Neural progenitor cell (in vitro differentiated cells): ENCODE measurements at regions not wholly inside any gene's neighbourhood (a gene's known extent, or its start where the extent isn't known, plus 50 kb on each side); places are given as distances from the start of the nearest gene placed in this dataset.

Experiments used
- DNase-seq: peaks from one replicate; pipeline ENCODE4 v3.0.0-alpha.2; 2016; ENCODE audit warnings: low spot score
- H2AFZ ChIP-seq: fragments of 200-600 bp; sonication (generic); replicated peaks from 2 replicates; pipeline ENCODE4 v1.6.1; 2016; ENCODE audit warnings: antibody characterized with exemption
- H3F3A ChIP-seq: fragments of 200-600 bp; sonication (generic); 2 replicates; pipeline ENCODE4 v1.6.1; 2016; ENCODE audit warnings: antibody characterized with exemption, low read depth
- H3K27ac ChIP-seq: fragments of 200-600 bp; sonication (generic); 2 replicates; pipeline ENCODE4 v1.5.1; 2016; ENCODE audit warnings: mild to moderate bottlenecking
- H3K27me3 ChIP-seq: fragments of 200-600 bp; sonication (generic); 2 replicates; pipeline ENCODE4 v1.6.1; 2016; ENCODE audit warnings: mild to moderate bottlenecking, moderate library complexity
- H3K36me3 ChIP-seq: fragments of 200-600 bp; sonication (generic); 2 replicates; pipeline ENCODE4 v1.5.1; 2016
- H3K4me1 ChIP-seq: fragments of 200-600 bp; sonication (generic); 2 replicates; pipeline ENCODE4 v1.6.1; 2016; ENCODE audit warnings: mixed run types
- H3K4me2 ChIP-seq: fragments of 200-600 bp; sonication (generic); 2 replicates; pipeline ENCODE4 v1.6.1; 2016
- H3K4me3 ChIP-seq: fragments of 200-600 bp; sonication (generic); 2 replicates; pipeline ENCODE4 v1.5.1; 2016
- H3K79me2 ChIP-seq: fragments of 200-600 bp; sonication (generic); 2 replicates; pipeline ENCODE4 v1.6.1; 2016; ENCODE audit warnings: low read depth
- H3K9ac ChIP-seq: fragments of 200-600 bp; sonication (generic); 2 replicates; pipeline ENCODE4 v1.6.1; 2016
- H3K9me3 ChIP-seq: fragments of 200-600 bp; sonication (generic); 2 replicates; pipeline ENCODE4 v1.5.1; 2016; ENCODE audit warnings: low read depth
- H4K20me1 ChIP-seq: fragments of 200-600 bp; sonication (generic); 2 replicates; pipeline ENCODE4 v1.6.1; 2016; ENCODE audit warnings: low read depth
- H3K27ac Mint-ChIP-seq: 3 replicates; pipeline ENCODE4 v1.8.0; 2021; ENCODE audit warnings: mixed read lengths
- H3K27me3 Mint-ChIP-seq: 2 replicates; pipeline ENCODE4 v1.8.0; 2022; ENCODE audit warnings: low read depth, mild to moderate bottlenecking, inconsistent platforms, moderate library complexity, mixed read lengths; ENCODE audit not compliant: insufficient read depth
- H3K36me3 Mint-ChIP-seq: 3 replicates; pipeline ENCODE4 v1.8.0; 2021; ENCODE audit warnings: mixed read lengths
- H3K4me1 Mint-ChIP-seq: 3 replicates; pipeline ENCODE4 v1.8.0; 2021; ENCODE audit warnings: mixed read lengths
- H3K4me3 Mint-ChIP-seq: 3 replicates; pipeline ENCODE4 v1.8.0; 2021; ENCODE audit warnings: mild to moderate bottlenecking, moderate library complexity, mixed read lengths
- H3K9me3 Mint-ChIP-seq: 3 replicates; pipeline ENCODE4 v1.8.0; 2020; ENCODE audit warnings: mixed read lengths
- EZH2 ChIP-seq: fragments of 200-600 bp; sonication (generic); IDR thresholded peaks from 2 replicates; pipeline ENCODE4 v1.6.1; 2017; ENCODE audit warnings: antibody characterized with exemption, mild to moderate bottlenecking, moderate library complexity
- EZH2phosphoT487 ChIP-seq: fragments of 200-600 bp; sonication (generic); IDR thresholded peaks from 2 replicates; pipeline ENCODE4 v1.6.1; 2017; ENCODE audit warnings: antibody characterized with exemption
- TF ChIP-seq, protein P1 (sequence below): fragments of 200-600 bp; sonication (generic); IDR thresholded peaks from 2 replicates; pipeline ENCODE4 v1.5.1; 2017; ENCODE audit warnings: antibody characterized with exemption, mild to moderate bottlenecking

DNA sequence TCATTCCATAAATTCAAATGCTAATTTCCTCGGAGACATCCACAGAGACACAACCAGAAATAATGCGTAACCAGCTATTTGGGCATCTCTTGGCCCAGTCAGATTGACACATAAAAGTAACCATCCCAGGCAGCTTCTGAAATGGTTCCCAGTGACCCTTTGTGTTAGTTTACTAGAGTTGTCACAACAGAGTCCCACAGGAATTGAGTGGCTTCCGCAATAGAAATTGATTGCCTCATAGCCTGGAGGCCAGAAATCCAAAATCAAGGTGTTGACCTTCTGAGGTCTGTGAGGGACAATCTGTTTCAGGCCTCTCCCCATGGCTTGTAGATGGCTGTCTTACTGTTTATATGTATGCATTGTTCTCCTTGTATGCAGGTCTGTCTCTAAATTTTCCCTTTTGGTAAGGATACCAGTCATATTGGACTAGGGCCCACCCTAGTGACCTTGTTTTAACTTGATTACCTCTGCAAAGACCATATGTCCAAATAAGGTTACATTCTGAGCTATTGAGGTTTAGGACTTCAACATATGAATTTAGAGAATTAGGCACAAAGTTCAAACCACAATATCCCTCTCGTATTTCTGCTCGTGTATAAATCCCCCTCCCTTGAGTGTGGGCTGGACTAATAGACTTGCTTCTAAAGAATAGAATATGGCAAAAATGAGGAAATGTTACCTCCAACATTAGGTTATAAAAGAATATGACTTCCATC lies 78.2 kb upstream of the FGGY start:
- H3K9ac ChIP-seq, result no peak overlapping the region
- no peaks in the 10 kb centered on the region for H3K4me1 Mint-ChIP-seq
- peaks cover 8% of the 10 kb centered on the region for H3K27me3 Mint-ChIP-seq
- no peaks in the 10 kb centered on the region for H3K9me3 ChIP-seq
- H3F3A ChIP-seq, result no peaks in the 10 kb centered on the region
- no peaks in the 10 kb centered on the region for H3K36me3 ChIP-seq
- H3K27ac Mint-ChIP-seq, result no peak overlapping the region
- TF ChIP-seq, protein P1, sequence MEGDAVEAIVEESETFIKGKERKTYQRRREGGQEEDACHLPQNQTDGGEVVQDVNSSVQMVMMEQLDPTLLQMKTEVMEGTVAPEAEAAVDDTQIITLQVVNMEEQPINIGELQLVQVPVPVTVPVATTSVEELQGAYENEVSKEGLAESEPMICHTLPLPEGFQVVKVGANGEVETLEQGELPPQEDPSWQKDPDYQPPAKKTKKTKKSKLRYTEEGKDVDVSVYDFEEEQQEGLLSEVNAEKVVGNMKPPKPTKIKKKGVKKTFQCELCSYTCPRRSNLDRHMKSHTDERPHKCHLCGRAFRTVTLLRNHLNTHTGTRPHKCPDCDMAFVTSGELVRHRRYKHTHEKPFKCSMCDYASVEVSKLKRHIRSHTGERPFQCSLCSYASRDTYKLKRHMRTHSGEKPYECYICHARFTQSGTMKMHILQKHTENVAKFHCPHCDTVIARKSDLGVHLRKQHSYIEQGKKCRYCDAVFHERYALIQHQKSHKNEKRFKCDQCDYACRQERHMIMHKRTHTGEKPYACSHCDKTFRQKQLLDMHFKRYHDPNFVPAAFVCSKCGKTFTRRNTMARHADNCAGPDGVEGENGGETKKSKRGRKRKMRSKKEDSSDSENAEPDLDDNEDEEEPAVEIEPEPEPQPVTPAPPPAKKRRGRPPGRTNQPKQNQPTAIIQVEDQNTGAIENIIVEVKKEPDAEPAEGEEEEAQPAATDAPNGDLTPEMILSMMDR, result no peak
- TF ChIP-seq EZH2phosphoT487, result no peak
- no peak for TF ChIP-seq EZH2
- H3K79me2 ChIP-seq, result no peaks in the 10 kb centered on the region
- H3K4me3 ChIP-seq, result no peak overlapping the region
- no peaks in the 10 kb centered on the region for H3K4me1 ChIP-seq
- no peaks in the 10 kb centered on the region for H3K27me3 ChIP-seq
- H2AFZ ChIP-seq, result no peak overlapping the region
- H3K27ac ChIP-seq, result no peak overlapping the region
- no peak overlapping the region for H3K4me3 Mint-ChIP-seq
- no peak overlapping the region for H3K4me2 ChIP-seq
- H3K9me3 Mint-ChIP-seq, result peaks cover 9% of the 10 kb centered on the region
- no peak for DNase-seq
- H3K36me3 Mint-ChIP-seq, result no peaks in the 10 kb centered on the region
- no peaks in the 10 kb centered on the region for H4K20me1 ChIP-seq

GRCh38 chr1:59219916-59220315 lies 77.0 kb upstream of the FGGY start:
- Histone ChIP-seq H4K20me1 (no peaks in the 10 kb centered on the region), H3K4me2 (no peak overlapping the region), H3F3A (no peaks in the 10 kb centered on the region), H3K4me3 (no peak overlapping the region), H3K36me3 (no peaks in the 10 kb centered on the region), H3K9me3 (no peaks in the 10 kb centered on the region), H3K27me3 (no peaks in the 10 kb centered on the region), H3K4me1 (no peaks in the 10 kb centered on the region), H3K79me2 (no peaks in the 10 kb centered on the region), H3K9ac (no peak overlapping the region), H3K27ac (no peak overlapping the region), H2AFZ (no peak overlapping the region)
- TF ChIP-seq, protein P1, result no peak
- TF ChIP-seq EZH2, result no peak
- no peak for TF ChIP-seq EZH2phosphoT487
- no peak overlapping the region for H3K4me3 Mint-ChIP-seq
- H3K36me3 Mint-ChIP-seq, result no peaks in the 10 kb centered on the region
- H3K27ac Mint-ChIP-seq, result no peak overlapping the region
- no peak for DNase-seq
- H3K4me1 Mint-ChIP-seq, result peaks cover 3% of the 10 kb centered on the region
- peaks cover 8% of the 10 kb centered on the region for H3K27me3 Mint-ChIP-seq
- peaks cover 9% of the 10 kb centered on the region for H3K9me3 Mint-ChIP-seq

DNA sequence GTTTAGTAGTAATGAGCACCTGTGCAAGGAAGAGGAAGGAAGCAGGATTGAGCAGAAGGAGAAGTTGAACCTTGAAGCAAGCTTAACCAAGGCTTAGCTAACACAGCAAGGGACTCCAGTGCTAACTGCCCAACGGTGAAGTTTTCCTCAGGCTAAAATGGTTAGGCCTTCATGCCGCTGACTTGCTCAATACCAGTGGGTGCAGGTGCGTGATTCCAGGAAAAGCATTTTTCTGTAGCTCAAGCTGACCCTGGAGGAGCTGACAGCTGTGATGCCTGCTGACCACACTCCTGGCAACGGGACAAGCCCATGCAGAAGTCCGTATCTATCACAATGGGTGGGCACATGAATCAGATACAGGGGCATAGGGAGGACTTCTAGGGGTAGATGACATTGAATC lies 76.5 kb upstream of the FGGY start:
- H3K4me1 ChIP-seq, result no peaks in the 10 kb centered on the region
- Mint-ChIP-seq H3K4me3 (no peak overlapping the region), H3K4me1 (peaks cover 3% of the 10 kb centered on the region), H3K36me3 (no peaks in the 10 kb centered on the region), H3K27me3 (peaks cover 5% of the 10 kb centered on the region), H3K9me3 (peaks cover 9% of the 10 kb centered on the region), H3K27ac (no peak overlapping the region)
- no peaks in the 10 kb centered on the region for H4K20me1 ChIP-seq
- no peaks in the 10 kb centered on the region for H3K27me3 ChIP-seq
- no peaks in the 10 kb centered on the region for H3K79me2 ChIP-seq
- H2AFZ ChIP-seq, result no peak overlapping the region
- no peaks in the 10 kb centered on the region for H3K9me3 ChIP-seq
- H3K36me3 ChIP-seq, result no peaks in the 10 kb centered on the region
- no peaks in the 10 kb centered on the region for H3F3A ChIP-seq
- no peak overlapping the region for H3K27ac ChIP-seq
- H3K4me2 ChIP-seq, result no peak overlapping the region
- DNase-seq, result no peak
- H3K9ac ChIP-seq, result no peak overlapping the region
- no peak for TF ChIP-seq EZH2phosphoT487
- TF ChIP-seq EZH2, result no peak
- TF ChIP-seq, protein P1, result no peak
- no peak overlapping the region for H3K4me3 ChIP-seq
